ENCODE measurements at regions not wholly inside any gene's neighbourhood (a gene's known extent, or its start where the extent isn't known, plus 50 kb on each side); places are given as distances from the start of the nearest gene placed in this dataset.

GRCh38 chr7:52799817-52800216 lies 235.6 kb upstream of the POM121L12 start:
- TF ChIP-seq CTCF (conservative IDR thresholded peaks at IDR 0.05) (no peak), EZH2 (IDR thresholded peaks at IDR 0.05; ENCODE audit: low read depth) (no peak)
